CD4-positive, alpha-beta T cell treated with Interleukin-10 for 1 hour (primary cell): ENCODE measurements at regions not wholly inside any gene's neighbourhood (a gene's known extent, or its start where the extent isn't known, plus 50 kb on each side); places are given as distances from the start of the nearest gene placed in this dataset.
A peak's percentile ranks its signal among the peaks of the same experiment; 100 is the strongest.
"Not testable (repeated sequence)": the region's sequence is repeated elsewhere in the genome, so short reads cannot be mapped to it uniquely, and the experiment has no call there.

ENCODE experiments used
- DNase-seq: peaks from one replicate; pipeline ENCODE4 v3.0.0-alpha.2; 2020

- DNase-seq, result no peak
Observed at GRCh38 chr21:33993286-33994231, 78.0 kb upstream of the ATP5PO start.

- DNase-seq, result not testable (repeated sequence)
Observed at GRCh38 chr21:33992412-33992811, 76.8 kb upstream of the ATP5PO start.

- DNase-seq, result no peak
Observed at GRCh38 chr21:33991133-33991532, 75.5 kb upstream of the ATP5PO start.

GRCh38 chr21:33989440-33989839 is 73.8 kb upstream of the ATP5PO start:
- DNase-seq, result no peak

- DNase-seq, result no peak
Observed at GRCh38 chr21:33988237-33989017, 72.8 kb upstream of the ATP5PO start.

GRCh38 chr21:33987461-33987860 is 71.9 kb upstream of the ATP5PO start:
- no peak for DNase-seq

GRCh38 chr21:33985117-33986050 is 69.8 kb upstream of the ATP5PO start:
- no peak for DNase-seq

GRCh38 chr21:33984021-33984481 is 68.4 kb upstream of the ATP5PO start:
- no peak for DNase-seq

- DNase-seq, result no peak
Observed at GRCh38 chr21:33981391-33982101, 65.9 kb upstream of the ATP5PO start.

GRCh38 chr21:33980276-33980916 is 64.8 kb upstream of the ATP5PO start:
- no peak for DNase-seq

- no peak for DNase-seq
Observed at GRCh38 chr21:33978585-33978984, 63.0 kb upstream of the ATP5PO start.

- no peak for DNase-seq
Observed at GRCh38 chr21:33977721-33978369, 62.2 kb upstream of the ATP5PO start.

GRCh38 chr21:33977017-33977720 is 61.6 kb upstream of the ATP5PO start:
- DNase-seq, result no peak

GRCh38 chr21:33976082-33977016 is 60.7 kb upstream of the ATP5PO start:
- DNase-seq, result peak; percentile 74

- DNase-seq, result peak; percentile 71
Observed at GRCh38 chr21:33975548-33976081, 60.0 kb upstream of the ATP5PO start.

GRCh38 chr21:33974513-33975468 is 59.2 kb upstream of the ATP5PO start:
- no peak for DNase-seq

GRCh38 chr21:33973268-33973667 is 57.7 kb upstream of the ATP5PO start:
- no peak for DNase-seq

GRCh38 chr21:33972539-33972938 is 56.9 kb upstream of the ATP5PO start:
- no peak for DNase-seq
